GM21515 (cell line): ENCODE measurements at regions not wholly inside any gene's neighbourhood (a gene's known extent, or its start where the extent isn't known, plus 50 kb on each side); places are given as distances from the start of the nearest gene placed in this dataset.
A peak's percentile ranks its signal among the peaks of the same experiment; 100 is the strongest.
"Not testable (repeated sequence)": the region's sequence is repeated elsewhere in the genome, so short reads cannot be mapped to it uniquely, and the experiment has no call there.

ENCODE experiments used
- ATAC-seq: cut with Tn5 transposase; IDR thresholded peaks from one replicate; pipeline ENCODE4 v1.9.1; 2021; ENCODE audit not compliant: unreplicated experiment

DNA sequence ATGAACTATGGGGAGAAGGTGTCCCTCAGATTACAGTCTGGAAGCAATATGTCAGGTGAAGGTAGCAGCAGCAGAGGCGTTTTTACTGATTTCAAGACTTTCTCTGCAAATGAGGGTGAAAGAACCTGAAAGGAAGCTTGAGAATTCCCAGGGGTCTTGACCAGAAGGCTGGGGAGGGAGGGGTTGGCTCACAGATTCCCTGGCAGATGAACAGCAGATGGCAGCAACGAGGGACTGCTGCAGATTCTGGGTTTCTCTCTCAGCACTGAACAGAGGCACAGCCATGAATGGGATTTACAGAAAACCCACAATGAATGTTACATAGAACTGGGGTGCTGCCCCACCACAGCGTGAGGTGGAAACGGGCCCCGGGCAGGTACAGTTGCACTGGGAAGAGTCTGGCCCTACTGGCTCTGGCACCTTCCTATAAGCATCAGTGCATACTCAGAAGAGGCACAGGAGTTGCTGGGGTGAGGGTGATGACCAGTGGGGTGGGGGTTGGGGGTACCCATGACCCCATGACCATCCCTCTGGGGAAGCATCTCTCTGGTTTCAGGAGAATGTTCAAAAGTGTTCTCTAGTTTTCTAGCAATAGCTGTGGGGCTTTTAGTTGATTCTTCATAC lies 317.8 kb downstream of the SH2D4B start:
- peak; percentile 64 for ATAC-seq

DNA sequence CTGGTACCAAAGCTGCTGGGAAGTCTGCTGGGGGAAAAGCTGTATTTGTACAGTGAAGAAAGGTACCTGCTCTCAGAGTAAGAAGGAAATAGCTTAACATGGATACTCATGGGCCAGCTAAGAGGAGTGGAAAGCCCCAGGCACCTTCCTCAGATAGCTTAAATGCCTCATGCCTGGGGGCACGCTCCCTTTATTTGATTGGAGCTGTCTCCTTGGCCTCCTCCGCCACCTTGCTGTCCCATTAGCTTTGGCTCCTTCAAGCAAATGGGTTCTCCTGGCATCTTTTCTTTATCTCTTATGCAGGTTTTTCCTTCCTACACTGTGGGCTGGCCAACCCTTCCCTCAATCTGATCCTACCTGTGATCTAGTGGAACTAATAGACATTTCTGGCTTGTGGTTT lies 318.5 kb downstream of the SH2D4B start:
- ATAC-seq: no peak

DNA sequence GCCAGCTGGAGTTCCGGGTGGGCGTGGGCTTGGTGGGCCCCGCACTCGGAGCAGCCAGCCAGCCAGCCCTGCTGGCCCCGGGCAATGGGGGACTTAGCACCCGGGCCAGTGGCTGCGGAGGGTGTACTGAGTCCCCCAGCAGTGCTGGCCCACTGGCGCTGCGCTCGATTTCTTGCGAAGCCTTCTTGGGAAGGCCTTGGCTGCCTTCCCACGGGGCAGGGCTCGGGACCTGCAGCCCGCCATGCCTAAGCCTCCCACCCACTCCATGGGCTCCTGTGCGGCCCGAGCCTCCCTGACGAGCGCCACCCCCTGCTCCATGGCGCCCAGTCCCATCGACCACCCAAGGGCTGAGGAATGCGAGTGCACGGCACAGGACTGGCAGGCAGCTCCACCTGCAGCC lies 321.6 kb downstream of the SH2D4B start:
- ATAC-seq: not testable (repeated sequence)

DNA sequence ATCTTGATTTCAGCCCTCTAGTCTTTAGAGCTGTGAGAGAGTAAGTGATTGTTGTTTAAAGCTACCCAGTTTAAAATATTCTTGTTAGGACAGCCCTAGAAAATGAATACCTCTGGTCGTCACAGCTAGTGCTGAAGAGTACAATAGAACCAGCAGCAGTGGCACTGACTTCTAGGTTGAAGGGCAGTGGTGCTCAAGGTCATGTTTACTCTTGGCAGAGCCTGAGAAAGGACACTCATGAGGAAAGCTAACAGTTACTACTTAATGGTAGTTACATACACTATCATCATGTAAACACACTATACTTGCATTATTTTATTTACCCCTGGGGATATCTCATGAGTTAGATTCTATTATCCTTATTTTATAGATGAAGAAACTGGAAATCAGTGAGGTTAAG lies 323.0 kb downstream of the SH2D4B start:
- ATAC-seq: no peak

DNA sequence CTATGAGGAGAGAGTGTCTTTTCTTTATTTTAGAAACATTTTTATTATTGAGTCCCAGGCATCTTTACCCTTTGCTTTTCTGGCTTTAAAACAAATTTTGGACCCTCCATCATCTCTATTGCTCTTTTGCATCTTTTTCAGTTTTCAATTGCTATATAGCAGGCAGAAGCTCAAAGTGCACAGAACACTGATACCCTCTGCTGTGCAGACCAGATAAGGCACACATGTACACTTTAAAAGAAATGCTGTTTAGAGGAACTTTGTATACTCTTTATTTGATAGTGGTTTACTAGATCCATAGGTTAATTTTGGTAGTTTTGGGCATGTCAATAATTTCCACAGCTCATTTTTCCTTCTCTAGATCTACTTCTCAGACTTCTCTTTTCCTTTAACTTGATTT lies 324.2 kb downstream of the SH2D4B start:
- no peak for ATAC-seq

DNA sequence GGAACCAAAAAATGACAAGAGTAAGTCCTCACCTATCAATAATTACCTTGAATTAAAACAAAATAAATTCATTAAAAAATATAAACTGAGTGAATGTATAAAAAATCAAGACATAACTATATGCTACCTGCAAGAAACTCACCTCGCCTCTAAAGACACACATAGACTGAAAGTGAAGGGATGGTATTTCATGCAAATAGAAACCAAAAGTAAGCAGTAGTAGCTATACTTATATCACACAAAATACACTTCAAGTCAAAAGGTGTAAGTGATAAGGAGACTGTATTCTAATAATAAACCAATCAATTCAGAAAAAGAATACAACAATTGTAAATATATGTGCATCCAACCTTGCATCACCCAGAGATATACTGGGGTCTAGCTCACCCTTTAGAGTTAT lies 332.6 kb downstream of the SH2D4B start:
- ATAC-seq: peak; percentile 90

DNA sequence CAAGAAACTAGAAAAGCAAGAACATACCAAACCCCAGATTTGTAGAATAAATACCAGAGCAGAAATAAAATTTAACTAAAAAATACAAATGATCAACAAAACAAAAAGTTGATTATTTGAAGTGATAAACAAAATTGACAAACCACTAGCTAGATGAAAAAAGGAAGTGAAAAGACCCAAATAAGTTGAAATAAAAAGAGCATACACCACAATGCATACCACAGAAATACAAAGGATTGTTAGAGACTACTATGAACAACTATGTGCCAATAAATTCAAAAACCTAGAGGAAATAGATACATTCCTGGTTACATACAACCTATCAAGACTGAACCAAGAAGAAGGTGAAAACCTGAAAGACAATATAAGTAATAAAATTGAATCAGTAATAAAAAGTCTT lies 333.4 kb downstream of the SH2D4B start:
- ATAC-seq: peak; percentile 68

DNA sequence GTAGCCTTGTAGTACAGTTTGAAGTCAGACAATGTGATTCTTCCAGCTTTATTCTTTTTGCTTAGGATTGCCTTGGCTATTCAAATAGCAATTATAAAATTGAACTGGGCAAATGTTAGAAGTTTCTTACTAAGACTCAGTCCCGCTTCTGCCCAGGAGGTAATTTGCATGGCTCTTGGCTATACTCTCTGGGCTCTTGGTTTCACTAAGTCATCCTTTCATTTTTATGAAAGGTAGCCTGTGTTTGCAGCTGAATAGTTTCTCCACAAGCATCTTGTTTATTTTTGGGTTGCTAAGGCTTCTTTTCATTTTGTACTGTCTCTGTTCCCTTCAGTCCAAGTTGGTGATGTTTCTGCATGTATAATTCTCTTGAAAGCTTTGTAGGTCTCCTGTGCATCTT lies 340.6 kb downstream of the SH2D4B start:
- no peak for ATAC-seq

DNA sequence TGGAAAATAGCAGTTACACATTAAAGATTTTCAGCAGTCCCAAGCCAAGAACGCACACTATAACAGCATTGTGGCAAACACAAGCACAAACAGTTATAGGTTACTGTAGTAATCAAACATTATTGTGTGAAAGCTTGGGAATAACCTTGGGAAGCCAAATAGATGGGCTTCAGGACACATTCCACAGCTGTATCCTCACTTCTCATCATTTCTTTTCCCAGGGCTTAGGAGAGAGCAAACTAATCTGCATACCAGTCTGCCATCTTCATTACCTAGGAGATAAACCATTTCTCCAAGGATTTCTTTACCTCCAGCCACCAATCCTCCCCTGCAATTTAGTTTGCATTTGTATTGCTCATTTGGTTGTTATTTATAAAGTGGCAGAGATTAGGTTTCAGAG lies 352.4 kb downstream of the SH2D4B start:
- no peak for ATAC-seq

DNA sequence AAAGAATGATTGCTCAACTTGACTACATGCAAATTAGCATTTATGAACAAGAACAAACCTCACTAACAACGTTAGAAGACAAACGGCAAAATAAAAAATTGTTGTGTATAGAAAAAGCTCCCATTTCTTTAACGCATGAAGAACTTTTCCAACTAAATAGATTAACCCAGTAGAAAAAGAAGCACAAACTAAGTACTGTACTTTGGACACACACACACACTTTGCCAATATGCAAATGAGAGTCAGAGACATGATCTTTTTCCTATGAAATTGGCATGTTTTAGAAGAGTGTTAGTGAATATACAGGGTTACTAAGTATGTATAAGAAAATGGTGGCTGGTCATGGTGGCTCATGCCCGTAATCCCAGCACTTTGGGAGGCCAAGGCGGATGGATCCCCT lies 355.6 kb downstream of the SH2D4B start:
- ATAC-seq: no peak

DNA sequence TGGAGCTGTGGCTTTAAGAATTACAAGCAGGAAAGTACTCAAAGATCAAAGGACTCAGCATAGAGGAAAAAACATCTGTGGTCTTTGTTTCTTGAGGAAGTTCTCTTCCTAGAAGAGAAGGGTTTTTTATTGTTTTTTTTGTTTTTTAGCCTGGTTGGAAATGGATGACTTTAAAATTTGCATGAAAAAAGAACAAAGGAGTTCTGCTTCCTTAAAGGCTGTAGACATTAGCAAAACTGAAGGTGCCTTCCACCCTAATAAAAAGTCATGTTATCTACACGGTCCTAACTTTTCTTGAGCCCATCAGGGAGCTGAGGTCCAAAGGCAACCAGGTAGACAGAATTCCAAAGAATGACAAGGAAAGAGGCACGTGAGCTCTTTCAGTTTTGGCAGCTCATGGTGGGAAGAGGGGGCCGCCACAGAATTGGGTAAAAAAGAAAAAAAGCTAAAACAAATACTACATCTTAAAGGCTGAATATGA lies 356.6 kb downstream of the SH2D4B start:
- ATAC-seq: no peak

DNA sequence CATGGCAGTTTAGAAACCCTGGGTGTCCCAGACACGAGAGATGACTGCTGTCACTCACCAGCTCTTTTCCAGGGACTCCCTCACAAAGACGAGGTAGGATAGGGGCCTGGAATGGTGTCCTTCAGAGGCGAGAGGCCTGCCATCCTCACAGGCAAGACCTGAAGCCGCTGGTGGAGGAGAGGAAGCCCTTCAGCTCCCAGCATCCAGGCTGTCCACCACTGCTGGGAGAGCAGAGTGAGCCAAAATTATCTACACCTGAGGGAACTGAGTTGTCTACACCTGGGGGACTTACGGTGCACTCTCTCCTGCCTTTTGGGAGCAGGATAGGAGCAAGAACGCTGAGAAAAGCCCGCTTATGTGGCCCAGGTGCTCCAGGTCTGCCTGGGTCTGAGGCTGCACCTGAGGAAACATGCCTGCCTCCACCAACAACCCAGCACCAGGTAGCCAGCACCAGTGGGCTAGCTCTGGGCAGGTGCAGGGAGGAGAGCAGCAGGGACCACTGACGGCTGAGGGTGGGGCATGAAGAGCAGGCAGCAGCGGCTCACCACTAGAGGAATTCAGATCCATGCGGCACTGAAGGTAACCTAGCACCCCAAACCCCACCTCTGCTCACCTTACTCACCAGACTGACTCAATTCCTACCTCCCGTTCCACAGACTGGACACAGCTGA lies 357.2 kb downstream of the SH2D4B start:
- no peak for ATAC-seq

DNA sequence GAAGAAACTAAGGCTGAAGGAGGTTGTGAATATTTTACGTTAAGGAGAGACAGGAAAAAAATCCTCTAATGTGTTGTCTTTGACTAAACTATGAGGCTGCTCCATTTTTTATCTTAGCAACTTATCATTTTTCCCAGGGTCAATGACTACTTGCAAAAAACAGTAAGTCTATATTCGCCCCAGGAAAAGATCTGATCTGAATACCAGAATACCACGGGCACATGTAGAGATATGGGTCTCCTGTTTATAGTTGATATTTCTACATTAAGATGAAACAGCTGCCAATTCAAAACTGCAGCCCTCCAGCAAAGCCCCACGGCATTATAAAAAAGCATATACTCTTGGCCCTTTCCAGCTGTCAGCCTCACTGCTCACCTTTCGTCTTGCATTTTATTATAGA lies 358.4 kb downstream of the SH2D4B start:
- ATAC-seq: no peak

DNA sequence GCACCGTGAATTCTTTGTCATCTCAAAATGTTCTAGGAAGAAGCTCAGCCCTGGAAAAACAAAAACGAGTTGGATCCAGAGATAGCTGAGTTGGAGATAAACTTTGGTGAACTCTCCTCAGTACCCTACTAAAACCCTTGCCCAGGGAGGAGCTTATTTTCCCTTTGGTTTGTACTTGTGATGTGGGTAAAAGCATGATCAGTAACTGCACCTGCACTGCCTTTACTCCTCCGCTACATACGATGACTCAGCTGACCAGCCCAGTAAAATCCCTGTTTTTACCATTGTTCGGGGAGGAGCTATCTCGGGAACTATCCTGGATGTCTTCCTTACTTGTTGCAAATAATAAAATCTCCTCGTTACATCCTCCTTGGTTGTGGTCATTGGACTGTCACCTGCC lies 359.3 kb downstream of the SH2D4B start:
- no peak for ATAC-seq

DNA sequence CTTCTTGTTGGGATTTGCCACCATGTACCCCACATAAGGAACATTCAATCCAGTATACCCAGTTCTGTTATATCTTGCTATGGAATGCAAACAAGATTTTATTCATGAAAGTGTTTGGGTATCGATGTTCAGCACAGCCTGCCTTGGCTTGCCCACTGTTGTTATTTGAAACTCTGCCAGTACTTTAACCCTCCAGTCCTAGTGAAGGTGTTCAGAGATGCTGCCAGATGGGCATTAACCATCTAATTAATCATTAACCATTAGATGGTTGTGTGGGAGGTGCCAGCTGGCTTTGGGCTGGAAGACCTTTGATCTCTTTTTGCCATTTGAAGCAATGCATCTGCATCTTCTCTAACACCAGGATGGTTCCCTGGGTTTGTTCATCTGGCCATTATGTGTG lies 363.0 kb downstream of the SH2D4B start:
- ATAC-seq: no peak

DNA sequence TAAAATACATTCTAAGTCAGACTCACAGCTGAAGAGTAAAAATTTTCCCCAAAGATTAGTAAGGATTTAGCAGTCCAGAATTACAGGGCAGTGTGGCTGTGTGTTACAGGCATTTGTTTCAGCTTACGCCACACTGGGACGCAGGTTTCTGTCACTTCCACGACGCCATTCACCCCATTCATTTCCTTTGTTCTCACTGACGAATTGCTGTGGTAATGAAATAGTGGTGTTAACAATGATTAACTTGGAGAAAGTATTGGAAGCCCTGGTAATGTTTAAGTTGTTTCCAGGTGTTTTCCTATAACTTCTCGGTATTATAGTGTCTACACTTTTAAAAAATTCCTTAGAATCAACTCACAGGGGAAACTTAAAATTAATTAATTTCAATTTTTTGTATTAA lies 370.9 kb downstream of the SH2D4B start:
- no peak for ATAC-seq

DNA sequence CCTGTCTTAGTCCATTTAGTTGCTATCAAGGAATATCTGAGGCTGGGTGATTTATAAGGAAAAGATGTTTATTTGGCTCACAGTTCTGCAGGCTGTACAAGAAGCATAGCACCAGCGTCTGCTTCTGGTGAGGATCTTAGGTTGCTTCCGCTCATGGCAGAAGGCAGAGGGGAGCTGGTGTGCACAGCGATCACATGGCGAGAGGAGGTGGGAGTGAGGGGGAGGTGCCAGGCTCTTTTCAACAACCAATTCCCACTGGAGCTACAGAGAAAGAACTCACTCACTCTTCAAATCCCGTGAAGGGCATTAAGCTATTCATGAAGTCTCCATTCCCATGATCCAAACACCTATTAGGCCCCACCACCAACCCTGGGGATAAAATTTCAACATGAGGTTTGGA lies 371.6 kb downstream of the SH2D4B start:
- ATAC-seq: no peak

DNA sequence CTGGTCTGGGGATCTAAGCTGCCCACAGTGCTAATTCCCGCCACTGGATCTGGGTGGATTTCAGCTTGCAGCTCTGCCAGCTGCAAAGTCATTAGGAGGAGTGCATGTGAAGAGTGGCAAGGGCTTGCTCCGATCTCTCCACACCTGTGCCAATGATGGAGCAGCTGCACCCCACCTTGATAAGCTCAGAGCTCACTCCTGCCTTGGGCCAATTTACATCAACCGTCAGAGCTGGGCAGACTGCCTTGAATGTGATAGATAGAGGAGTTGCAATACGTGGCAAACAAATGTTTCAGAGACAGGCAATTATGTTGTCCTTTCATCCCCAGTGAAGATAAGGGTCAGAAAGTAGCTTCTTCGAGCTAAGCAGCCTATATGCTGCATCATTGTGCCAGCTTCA lies 379.9 kb downstream of the SH2D4B start:
- ATAC-seq: no peak

DNA sequence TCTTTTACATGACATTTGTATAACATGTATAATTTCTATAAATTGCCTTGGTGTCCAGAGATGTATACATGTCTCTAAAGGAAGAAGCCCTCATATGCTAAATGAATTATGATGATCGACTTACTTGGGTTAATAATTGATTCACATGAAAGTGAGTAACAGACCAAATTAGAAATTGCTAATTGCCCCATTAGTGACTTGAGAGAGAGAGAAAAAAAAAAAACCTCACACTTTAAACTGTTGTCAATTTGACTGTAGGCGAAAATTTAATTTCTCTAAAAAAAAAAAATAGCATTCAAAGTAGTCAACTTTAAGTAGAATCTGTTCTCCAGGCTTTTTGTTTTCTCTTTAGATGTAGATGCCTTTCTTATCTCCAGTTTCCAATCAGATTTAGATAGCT lies 383.3 kb downstream of the SH2D4B start:
- ATAC-seq: no peak

DNA sequence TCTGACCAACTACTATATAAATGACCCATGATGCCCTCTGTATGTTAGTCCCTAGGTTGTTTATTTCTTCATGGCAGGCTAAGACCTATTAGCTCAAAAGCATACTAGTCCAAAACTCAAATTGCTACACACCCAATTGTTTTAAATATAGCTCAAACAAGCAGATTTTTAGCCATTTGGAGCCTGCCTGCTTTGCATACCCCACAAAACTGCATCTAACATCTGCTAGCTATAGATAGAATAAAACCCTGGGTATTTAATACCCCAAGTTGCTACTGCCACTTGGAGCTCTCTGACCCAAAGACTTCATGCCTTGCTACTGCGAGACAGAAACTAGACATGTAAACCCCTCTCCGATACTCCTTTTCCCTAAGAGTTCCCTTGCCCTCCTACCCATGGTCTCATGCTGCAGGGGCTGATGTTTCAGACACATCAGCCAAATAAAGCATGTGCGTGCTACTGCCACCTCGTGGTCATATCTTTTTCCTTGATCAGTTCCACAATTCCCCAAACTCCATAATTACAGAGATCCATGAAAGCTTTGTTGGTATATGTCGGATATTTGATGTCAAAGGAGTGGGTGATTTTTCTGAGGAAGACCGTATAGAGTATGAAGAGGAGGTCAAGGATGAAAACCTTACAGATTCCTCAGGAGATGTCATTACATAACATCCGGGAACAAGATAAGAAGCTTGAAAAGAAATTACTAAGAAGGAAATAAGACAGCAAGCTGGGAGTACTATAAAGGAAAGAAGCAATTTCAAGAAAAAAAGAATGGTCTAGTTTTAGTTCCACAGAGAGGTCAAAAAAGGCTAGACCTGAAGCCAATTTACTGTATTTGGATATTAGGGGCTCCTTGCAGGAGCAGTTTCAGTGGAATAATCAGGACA lies 386.6 kb downstream of the SH2D4B start:
- ATAC-seq: peak; percentile 65

DNA sequence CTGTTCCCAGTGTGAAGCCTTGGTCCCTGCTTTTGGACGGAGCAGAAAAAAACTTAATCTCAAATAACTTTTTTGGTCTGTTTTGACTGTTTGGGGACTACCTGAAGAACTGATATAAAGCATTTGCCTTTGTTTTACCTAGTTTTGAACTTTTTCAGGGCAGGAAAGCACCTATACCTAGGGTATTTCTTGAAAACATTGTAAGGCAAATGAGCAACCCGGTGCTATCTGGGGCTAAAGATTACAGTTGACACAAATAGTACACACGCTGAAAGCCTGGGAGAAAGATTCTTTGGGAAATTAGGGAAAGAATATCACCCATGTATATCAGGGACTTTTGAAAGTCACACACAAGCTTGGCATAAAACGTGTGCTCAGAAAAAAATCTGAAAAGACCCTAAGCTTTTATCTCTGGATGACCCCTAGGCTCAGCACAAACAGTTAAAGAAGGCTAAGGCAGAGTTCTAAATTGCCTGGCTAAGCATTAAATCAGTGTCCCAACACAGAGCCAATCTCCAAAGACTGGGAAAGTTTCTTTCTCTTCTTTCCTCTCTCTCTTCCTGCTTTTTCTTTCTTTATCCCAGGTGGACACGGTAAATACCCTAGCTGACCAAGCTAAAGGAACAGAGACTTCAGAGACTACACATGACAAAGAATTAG lies 389.8 kb downstream of the SH2D4B start:
- ATAC-seq: no peak
